HL-60 (cell line): ENCODE measurements at regions not wholly inside any gene's neighbourhood (a gene's known extent, or its start where the extent isn't known, plus 50 kb on each side); places are given as distances from the start of the nearest gene placed in this dataset.

ENCODE experiments used
- DNase-seq, 2 experiments: peaks; one replicate each; pipeline ENCODE4 v3.0.0-alpha.2; 2010 to 2020; ENCODE audit warnings: low read depth in 1 of 2, low spot score in 1 of 2
- H3K27ac ChIP-seq: fragments of 250-450 bp; sonication (Bioruptor Pico); replicated peaks from 2 replicates; pipeline ENCODE4 v1.5.1; 2020; ENCODE audit warnings: mild to moderate bottlenecking, moderate library complexity
- H3K27me3 ChIP-seq: fragments of 250-450 bp; sonication (Bioruptor Pico); 2 replicates; pipeline ENCODE4 v1.5.1; 2021; ENCODE audit warnings: mild to moderate bottlenecking, moderate library complexity; ENCODE audit not compliant: insufficient read depth, poor library complexity, severe bottlenecking
- H3K4me3 ChIP-seq: replicated peaks from 2 replicates; pipeline ENCODE4 v1.5.1; 2011; ENCODE audit warnings: mild to moderate bottlenecking, control low read depth, low read length; ENCODE audit not compliant: insufficient read depth
- CTCF ChIP-seq: IDR thresholded peaks from one replicate; pipeline ENCODE4 v1.5.1; 2011; ENCODE audit warnings: low read length, control low read depth, inconsistent platforms; ENCODE audit not compliant: insufficient read depth
- GABPA ChIP-seq: IDR thresholded peaks from 2 replicates; pipeline ENCODE4 v1.6.1; 2012; ENCODE audit warnings: low read depth
- POLR2AphosphoS5 ChIP-seq: IDR thresholded peaks from 2 replicates; pipeline ENCODE4 v1.6.1; 2012; ENCODE audit warnings: low read depth
- REST ChIP-seq: IDR thresholded peaks from 2 replicates; pipeline ENCODE4 v1.6.1; 2012; ENCODE audit warnings: low read depth; ENCODE audit not compliant: insufficient replicate concordance
- SPI1 ChIP-seq: IDR thresholded peaks from 2 replicates; pipeline ENCODE4 v1.6.1; 2012; ENCODE audit warnings: low read depth, mild to moderate bottlenecking, borderline replicate concordance

GRCh38 chr9:20227166-20227874 lies 395.0 kb downstream of the MLLT3 start:
- TF ChIP-seq GABPA, result no peak
- no peak for TF ChIP-seq POLR2AphosphoS5
- no peak for TF ChIP-seq CTCF
- no peak for TF ChIP-seq REST
- no peak for TF ChIP-seq SPI1
- Histone ChIP-seq H3K27me3 (no peaks in the 10 kb centered on the region), H3K4me3 (no peak overlapping the region), H3K27ac (no peak overlapping the region)
- DNase-seq, result no peak

GRCh38 chr9:20226345-20226744 lies 396.0 kb downstream of the MLLT3 start:
- H3K4me3 ChIP-seq, result no peak overlapping the region
- no peak overlapping the region for H3K27ac ChIP-seq
- DNase-seq, result no peak
- no peaks in the 10 kb centered on the region for H3K27me3 ChIP-seq
- no peak for TF ChIP-seq SPI1

GRCh38 chr9:20225826-20226225 lies 396.5 kb downstream of the MLLT3 start:
- no peak for DNase-seq
- Histone ChIP-seq H3K4me3 (no peak overlapping the region), H3K27me3 (no peaks in the 10 kb centered on the region), H3K27ac (no peak overlapping the region)
- TF ChIP-seq GABPA, result no peak

- H3K27ac ChIP-seq, result no peak overlapping the region
- DNase-seq, result no peak
Measured at GRCh38 chr9:20224756-20225155, 397.5 kb downstream of the MLLT3 start.

GRCh38 chr9:20220286-20220685 lies 402.0 kb downstream of the MLLT3 start:
- Histone ChIP-seq H3K4me3 (no peak overlapping the region), H3K27ac (no peak overlapping the region), H3K27me3 (no peaks in the 10 kb centered on the region)
- no peak for TF ChIP-seq SPI1
- TF ChIP-seq CTCF, result no peak
- TF ChIP-seq GABPA, result no peak
- TF ChIP-seq REST, result no peak
- no peak for TF ChIP-seq POLR2AphosphoS5
- DNase-seq, result no peak

More at GRCh38 chr9:20224756-20225155, 397.5 kb downstream of the MLLT3 start:
- Histone ChIP-seq H3K27me3 (no peaks in the 10 kb centered on the region), H3K4me3 (no peak overlapping the region)
- no peak for TF ChIP-seq POLR2AphosphoS5
- TF ChIP-seq REST, result no peak
- TF ChIP-seq GABPA, result no peak
